NB4 (cell line): ENCODE measurements at regions not wholly inside any gene's neighbourhood (a gene's known extent, or its start where the extent isn't known, plus 50 kb on each side); places are given as distances from the start of the nearest gene placed in this dataset.

Experiments used
- DNase-seq: peaks from one replicate; pipeline ENCODE4 v3.0.0; 2010; ENCODE audit warnings: low read depth
- H3K4me3 ChIP-seq: one replicate; pipeline ENCODE4 v1.5.1; 2011; ENCODE audit warnings: mild to moderate bottlenecking, low read depth, low read length, moderate library complexity
- CTCF ChIP-seq: IDR thresholded peaks from one replicate; pipeline ENCODE4 v1.5.1; 2012; ENCODE audit warnings: low read depth, low read length
- MAX ChIP-seq: IDR thresholded peaks from 2 replicates; pipeline ENCODE4 v1.6.1; 2011; ENCODE audit warnings: low read depth, low read length
- MYC ChIP-seq: IDR thresholded peaks from 2 replicates; pipeline ENCODE4 v1.6.1; 2011; ENCODE audit warnings: low read depth, low read length
- POLR2A ChIP-seq: IDR thresholded peaks from 2 replicates; pipeline ENCODE4 v1.6.1; 2011; ENCODE audit warnings: mild to moderate bottlenecking; ENCODE audit not compliant: insufficient read length; ENCODE audit errors: extremely low read depth

GRCh38 chr10:120336306-120336910 is 120.6 kb upstream of the PLPP4 start:
- no peak for TF ChIP-seq POLR2A
- TF ChIP-seq CTCF: no peak
- TF ChIP-seq MYC: no peak
- DNase-seq: no peak
- no peak overlapping the region for H3K4me3 ChIP-seq

GRCh38 chr10:120336911-120337540 is 120.0 kb upstream of the PLPP4 start:
- DNase-seq: peak; percentile 61
- no peak overlapping the region for H3K4me3 ChIP-seq
- TF ChIP-seq CTCF: peak; percentile 91
- no peak for TF ChIP-seq MAX

GRCh38 chr10:120342115-120342714 is 114.8 kb upstream of the PLPP4 start:
- no peak for DNase-seq

GRCh38 chr10:120345186-120345585 is 111.8 kb upstream of the PLPP4 start:
- H3K4me3 ChIP-seq: no peak overlapping the region
- no peak for DNase-seq
- TF ChIP-seq POLR2A (no peak), CTCF (no peak), MYC (no peak), MAX (no peak)

More at GRCh38 chr10:120342115-120342714, 114.8 kb upstream of the PLPP4 start:
- TF ChIP-seq POLR2A: no peak
- H3K4me3 ChIP-seq: no peak overlapping the region

- no peak for DNase-seq
- TF ChIP-seq MAX (no peak), MYC (no peak), CTCF (no peak), POLR2A (no peak)
- no peak overlapping the region for H3K4me3 ChIP-seq
Observed at GRCh38 chr10:120347644-120348043, 109.4 kb upstream of the PLPP4 start.

- no peak overlapping the region for H3K4me3 ChIP-seq
- no peak for DNase-seq
- TF ChIP-seq MAX: no peak
- TF ChIP-seq MYC: no peak
- no peak for TF ChIP-seq CTCF
- no peak for TF ChIP-seq POLR2A
Observed at GRCh38 chr10:120349069-120349468, 108.0 kb upstream of the PLPP4 start.
